Upper lobe of left lung (tissue), 6 donors: ENCODE measurements at regions not wholly inside any gene's neighbourhood (a gene's known extent, or its start where the extent isn't known, plus 50 kb on each side); places are given as distances from the start of the nearest gene placed in this dataset.
"Not testable (repeated sequence)": the region's sequence is repeated elsewhere in the genome, so short reads cannot be mapped to it uniquely, and the experiment has no call there.

Source experiments
- ATAC-seq, 2 donors: fragments of 200-7000 bp; cut with Tn5 transposase; one replicate each; pipeline ENCODE4 v1.9.1; 2022; ENCODE audit warnings: mild to moderate bottlenecking in 2 of 2, moderate library complexity in 2 of 2; ENCODE audit not compliant: low FRiP score in 2 of 2
- DNase-seq, 2 donors: peaks; one replicate each; pipeline ENCODE4 v3.0.0-alpha.2; 2019 to 2020
- H3K27ac ChIP-seq, 4 donors: fragments of 200-600 bp; sonication (generic); one replicate each; pipeline ENCODE4 v1.5.1; 2016 to 2019
- H3K27me3 ChIP-seq, 4 donors: fragments of 200-600 bp; sonication (generic); one replicate each; pipeline ENCODE4 v1.5.1; 2017 to 2019
- H3K36me3 ChIP-seq, 4 donors: fragments of 200-600 bp; sonication (generic); one replicate each; pipeline ENCODE4 v1.5.1; 2016 to 2019
- H3K4me1 ChIP-seq, 4 donors: fragments of 200-600 bp; sonication (generic); one replicate each; pipeline ENCODE4 v1.5.1; 2018 to 2019
- H3K4me3 ChIP-seq, 4 donors: fragments of 200-600 bp; sonication (generic); one replicate each; pipeline ENCODE4 v1.5.1; 2017 to 2019; ENCODE audit warnings: mild to moderate bottlenecking in 2 of 4, moderate library complexity in 1 of 4
- H3K9me3 ChIP-seq, 4 donors: fragments of 200-600 bp; sonication (generic); one replicate each; pipeline ENCODE4 v1.5.1; 2018 to 2019
- EP300 ChIP-seq, 4 donors: sonication (generic); formaldehyde crosslinking; IDR thresholded peaks; one replicate each; pipeline ENCODE4 v1.5.1; 2017; ENCODE audit warnings: antibody characterized with exemption in 4 of 4, control low read depth in 2 of 4
- POLR2A ChIP-seq, 4 donors: fragments of 450-650 bp; IDR thresholded peaks; one replicate each; pipeline ENCODE4 v1.5.1; 2016 to 2017; ENCODE audit warnings: antibody characterized with exemption in 4 of 4, mild to moderate bottlenecking in 2 of 4
- POLR2AphosphoS5 ChIP-seq, 2 donors: sonication (generic); formaldehyde crosslinking; IDR thresholded peaks; one replicate each; pipeline ENCODE4 v1.5.1; 2017; ENCODE audit warnings: antibody characterized with exemption in 2 of 2
- WGBS, 2 donors: methylation state at CpG; one replicate each; pipeline ENCODE4 v1.1.5; 2017 to 2018; 5-methylcytosine and 5-hydroxymethylcytosine counted together
- TF ChIP-seq, protein P1 (sequence below), 6 experiments: fragments of 450-650 bp in 4 of 6; fragments of 200-600 bp in 2 of 6; sonication (generic) in 2 of 6; IDR thresholded peaks; one replicate each; pipeline ENCODE4 v1.5.1; 2016 to 2019; ENCODE audit warnings: antibody characterized with exemption in 6 of 6
- donor health status: DM: no; HTN: no; CAD: no; lungs with moderate emphysema.
- donor health status: DM: no; HTN: yes; CAD: no; lungs with severe emphysema.

DNA sequence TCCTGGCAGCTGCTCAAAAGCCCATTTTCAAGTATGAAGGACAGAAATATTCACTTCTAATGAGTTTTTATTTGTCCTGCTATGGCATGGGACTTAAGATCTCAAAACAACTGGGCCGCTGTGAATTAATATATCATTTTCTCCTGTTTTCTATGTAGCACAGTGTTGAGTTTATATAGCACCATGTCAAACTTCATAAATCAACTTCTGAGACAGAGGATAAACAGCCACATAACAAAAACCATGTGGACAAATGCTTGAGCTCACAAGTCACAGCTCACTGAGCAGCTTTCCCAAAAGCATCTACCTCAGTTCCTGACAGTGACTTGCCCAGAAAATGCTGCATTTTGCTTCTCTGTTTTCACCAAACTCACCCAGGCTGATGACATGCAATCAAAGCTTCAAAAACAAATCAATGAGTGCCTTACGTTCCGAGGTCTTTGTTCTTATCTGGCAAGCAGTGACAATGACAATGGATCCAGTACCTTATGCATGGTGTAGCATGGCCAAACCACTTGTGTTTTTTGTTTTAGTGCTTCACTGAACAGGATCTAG lies 722.6 kb downstream of the LRRIQ3 start:
- Histone ChIP-seq H3K36me3 (no peaks in the 10 kb centered on the region), H3K4me1 (no peaks in the 10 kb centered on the region), H3K9me3 (no peaks in the 10 kb centered on the region), H3K27ac (no peak overlapping the region), H3K4me3 (no peak overlapping the region), H3K27me3 (no peaks in the 10 kb centered on the region)
- TF ChIP-seq, protein P1, sequence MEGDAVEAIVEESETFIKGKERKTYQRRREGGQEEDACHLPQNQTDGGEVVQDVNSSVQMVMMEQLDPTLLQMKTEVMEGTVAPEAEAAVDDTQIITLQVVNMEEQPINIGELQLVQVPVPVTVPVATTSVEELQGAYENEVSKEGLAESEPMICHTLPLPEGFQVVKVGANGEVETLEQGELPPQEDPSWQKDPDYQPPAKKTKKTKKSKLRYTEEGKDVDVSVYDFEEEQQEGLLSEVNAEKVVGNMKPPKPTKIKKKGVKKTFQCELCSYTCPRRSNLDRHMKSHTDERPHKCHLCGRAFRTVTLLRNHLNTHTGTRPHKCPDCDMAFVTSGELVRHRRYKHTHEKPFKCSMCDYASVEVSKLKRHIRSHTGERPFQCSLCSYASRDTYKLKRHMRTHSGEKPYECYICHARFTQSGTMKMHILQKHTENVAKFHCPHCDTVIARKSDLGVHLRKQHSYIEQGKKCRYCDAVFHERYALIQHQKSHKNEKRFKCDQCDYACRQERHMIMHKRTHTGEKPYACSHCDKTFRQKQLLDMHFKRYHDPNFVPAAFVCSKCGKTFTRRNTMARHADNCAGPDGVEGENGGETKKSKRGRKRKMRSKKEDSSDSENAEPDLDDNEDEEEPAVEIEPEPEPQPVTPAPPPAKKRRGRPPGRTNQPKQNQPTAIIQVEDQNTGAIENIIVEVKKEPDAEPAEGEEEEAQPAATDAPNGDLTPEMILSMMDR (IDR thresholded peaks at IDR 0.05), result no peak
- TF ChIP-seq POLR2AphosphoS5 (IDR thresholded peaks at IDR 0.05) (no peak), EP300 (IDR thresholded peaks at IDR 0.05) (no peak), POLR2A (IDR thresholded peaks at IDR 0.05) (no peak)
- no peak for DNase-seq
- no peak for ATAC-seq
- 56 to 66% methylated on average over 3 of the region's 3 CpGs for WGBS, 2 donors

DNA sequence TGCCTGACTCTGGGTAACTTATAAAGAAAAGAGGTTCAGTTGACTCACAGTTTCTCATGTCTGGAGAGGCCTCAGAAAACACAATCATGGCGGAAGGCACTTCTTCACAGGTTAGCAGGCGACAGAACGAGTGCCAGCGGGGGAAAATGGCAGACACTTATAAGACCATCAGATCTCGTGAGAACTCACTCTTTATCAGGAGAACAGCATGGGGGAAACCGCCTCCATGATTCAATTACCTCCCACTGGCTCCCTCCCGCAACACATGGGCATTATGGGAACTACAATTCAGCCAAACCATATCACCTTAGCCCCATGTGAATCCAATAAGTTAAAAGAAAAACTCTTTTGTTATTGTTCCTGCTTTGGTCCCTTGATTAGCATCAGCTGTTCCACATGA lies 725.2 kb downstream of the LRRIQ3 start:
- ATAC-seq (no peak), DNase-seq (no peak)
- TF ChIP-seq POLR2A (IDR thresholded peaks at IDR 0.05), result no peak
- no peak for TF ChIP-seq POLR2AphosphoS5 (IDR thresholded peaks at IDR 0.05)
- TF ChIP-seq, protein P1 (IDR thresholded peaks at IDR 0.05), result no peak
- TF ChIP-seq EP300 (IDR thresholded peaks at IDR 0.05), result no peak
- WGBS, 2 donors, result 90% methylated on average over 7 of the region's 7 CpGs
- no peak overlapping the region for H3K27ac ChIP-seq
- no peak overlapping the region for H3K4me3 ChIP-seq
- no peaks in the 10 kb centered on the region for H3K9me3 ChIP-seq
- H3K4me1 ChIP-seq, result no peaks in the 10 kb centered on the region
- H3K36me3 ChIP-seq, result no peaks in the 10 kb centered on the region
- H3K27me3 ChIP-seq, result no peaks in the 10 kb centered on the region

DNA sequence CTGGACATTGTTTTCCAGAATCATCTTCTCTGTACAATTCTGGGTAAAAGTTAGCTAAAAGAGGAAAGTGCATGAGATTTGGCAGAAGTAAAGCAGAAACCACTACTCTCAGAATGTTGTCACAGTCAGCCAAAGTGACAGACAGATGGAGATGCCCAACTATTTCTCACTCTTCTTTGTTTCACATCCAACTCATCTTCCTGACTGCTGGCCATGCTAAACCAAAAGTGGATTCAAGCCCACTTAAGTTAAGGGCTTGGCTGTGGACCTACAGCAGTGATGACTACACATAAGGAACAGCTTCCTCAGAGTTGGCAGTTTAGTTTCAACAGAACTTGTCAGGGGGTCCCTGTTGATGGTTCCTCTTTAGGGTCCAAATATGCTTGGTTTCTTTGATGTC lies 730.2 kb downstream of the LRRIQ3 start:
- no peak overlapping the region for H3K4me3 ChIP-seq
- DNase-seq (no peak), ATAC-seq (no peak)
- no peaks in the 10 kb centered on the region for H3K4me1 ChIP-seq
- H3K36me3 ChIP-seq, result no peaks in the 10 kb centered on the region
- no peak overlapping the region for H3K27ac ChIP-seq
- TF ChIP-seq EP300 (IDR thresholded peaks at IDR 0.05) (no peak), POLR2AphosphoS5 (IDR thresholded peaks at IDR 0.05) (no peak), POLR2A (IDR thresholded peaks at IDR 0.05) (no peak)
- TF ChIP-seq, protein P1 (IDR thresholded peaks at IDR 0.05), result no peak
- no peaks in the 10 kb centered on the region for H3K9me3 ChIP-seq
- no peaks in the 10 kb centered on the region for H3K27me3 ChIP-seq

DNA sequence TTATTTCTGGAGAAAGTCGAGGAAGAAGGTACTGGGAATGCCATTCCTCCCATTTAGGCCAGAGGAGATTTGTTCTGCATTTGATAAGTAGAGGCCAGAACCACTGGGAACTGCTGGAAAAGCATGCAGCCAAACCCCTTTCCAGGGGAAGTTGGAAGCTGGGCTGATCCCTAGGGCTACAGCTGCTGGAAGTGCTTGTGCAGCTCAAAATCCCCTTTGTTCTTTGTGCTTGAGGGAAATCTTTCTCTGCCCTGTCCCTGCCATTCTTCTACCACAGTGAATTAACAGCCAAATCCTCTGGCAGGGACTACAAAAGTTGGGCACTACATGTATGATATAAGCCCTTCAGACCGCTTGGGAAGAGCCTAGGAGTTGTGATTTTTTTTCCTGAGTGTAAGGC lies 734.1 kb downstream of the LRRIQ3 start:
- no peak for TF ChIP-seq POLR2A (IDR thresholded peaks at IDR 0.05)
- no peak for TF ChIP-seq POLR2AphosphoS5 (IDR thresholded peaks at IDR 0.05)
- TF ChIP-seq, protein P1 (IDR thresholded peaks at IDR 0.05), result no peak
- TF ChIP-seq EP300 (IDR thresholded peaks at IDR 0.05), result no peak
- Histone ChIP-seq H3K4me1 (no peaks in the 10 kb centered on the region), H3K4me3 (no peak overlapping the region), H3K36me3 (no peaks in the 10 kb centered on the region), H3K27ac (no peak overlapping the region), H3K27me3 (no peaks in the 10 kb centered on the region), H3K9me3 (no peaks in the 10 kb centered on the region)
- DNase-seq (no peak), ATAC-seq (no peak)
- 68 to 85% methylated on average over 2 of the region's 2 CpGs for WGBS, 2 donors

DNA sequence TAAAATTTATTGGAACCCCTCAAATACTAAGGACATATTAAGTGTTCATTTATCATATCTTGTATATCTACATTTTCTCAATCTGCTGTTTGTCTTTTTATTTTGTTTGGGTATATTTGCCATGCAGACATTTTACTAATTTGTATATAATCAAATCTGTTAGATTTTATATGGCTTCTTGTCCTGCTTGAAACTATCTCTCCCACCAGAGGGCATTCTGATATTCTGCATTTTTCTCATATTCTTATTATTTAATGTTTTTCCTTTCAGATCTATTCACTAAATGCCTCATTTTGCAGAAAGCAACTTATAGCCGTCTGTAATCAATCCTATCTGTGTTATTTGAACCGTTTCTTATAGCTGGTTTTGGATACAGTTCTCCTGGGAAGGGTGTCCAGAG lies 745.5 kb downstream of the LRRIQ3 start:
- no peak for DNase-seq
- no peak for ATAC-seq
- TF ChIP-seq EP300 (IDR thresholded peaks at IDR 0.05), result no peak
- TF ChIP-seq, protein P1 (IDR thresholded peaks at IDR 0.05), result no peak
- no peak for TF ChIP-seq POLR2A (IDR thresholded peaks at IDR 0.05)
- TF ChIP-seq POLR2AphosphoS5 (IDR thresholded peaks at IDR 0.05), result no peak

DNA sequence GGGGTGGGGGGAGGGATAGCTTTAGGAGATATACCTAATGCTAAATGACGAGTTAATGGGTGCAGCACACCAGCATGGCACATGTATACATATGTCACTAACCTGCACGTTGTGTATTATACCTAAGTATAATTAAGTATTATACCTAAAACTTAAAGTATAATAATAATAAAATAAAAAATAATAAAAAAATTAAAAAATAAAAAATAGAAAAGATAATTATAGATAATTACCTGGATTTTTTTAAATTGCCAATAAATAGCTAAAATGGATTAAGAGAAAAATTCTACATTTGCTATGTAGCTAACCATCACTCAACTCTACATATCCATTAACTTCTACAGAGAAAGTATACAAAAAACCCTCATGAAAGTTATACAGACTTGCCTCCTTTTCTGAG lies 747.3 kb downstream of the LRRIQ3 start:
- not testable (repeated sequence) for DNase-seq, H3K36me3 ChIP-seq, H3K9me3 ChIP-seq, H3K4me1 ChIP-seq, ATAC-seq, H3K27ac ChIP-seq, H3K27me3 ChIP-seq, H3K4me3 ChIP-seq
- 84 to 94% methylated on average over 2 of the region's 2 CpGs for WGBS, 2 donors

More for the DNA sequence above, 745.5 kb downstream of the LRRIQ3 start:
- H3K27me3 ChIP-seq, result no peaks in the 10 kb centered on the region
- no peak overlapping the region for H3K27ac ChIP-seq
- no peak overlapping the region for H3K4me3 ChIP-seq
- H3K36me3 ChIP-seq, result no peaks in the 10 kb centered on the region
- no peaks in the 10 kb centered on the region for H3K4me1 ChIP-seq
- no peaks in the 10 kb centered on the region for H3K9me3 ChIP-seq
- WGBS, 2 donors, result 34 to 42% methylated on average over 2 of the region's 2 CpGs
